ENCODE measurements at regions not wholly inside any gene's neighbourhood (a gene's known extent, or its start where the extent isn't known, plus 50 kb on each side); places are given as distances from the start of the nearest gene placed in this dataset.

DNA sequence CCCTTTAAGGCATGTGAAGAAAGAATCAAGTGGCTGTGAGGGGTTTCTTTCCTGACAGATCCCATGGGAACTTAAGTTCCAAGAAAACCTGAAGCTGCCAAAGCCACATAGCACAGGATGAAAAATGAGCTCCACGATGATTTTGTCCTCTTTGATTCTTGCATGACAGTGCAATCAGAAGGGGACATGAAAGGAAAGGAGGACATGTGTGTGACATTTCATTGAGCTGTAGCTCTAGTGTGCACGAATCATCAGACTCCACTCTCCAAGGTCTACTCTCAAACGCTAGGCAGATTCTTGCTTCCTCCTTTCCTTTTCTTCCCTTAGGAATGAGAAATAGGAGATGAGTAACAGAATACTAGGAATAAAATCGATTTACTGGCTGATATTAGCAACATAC lies 142.0 kb downstream of the ZNF608 start:
- no peak for TF ChIP-seq CTCF (IDR thresholded peaks at IDR 0.05; ENCODE audit: control insufficient read depth, insufficient read depth, low read depth, low read length, missing control alignments)
- H3K4me3 ChIP-seq (ENCODE audit: control insufficient read depth, low read depth, low read length): no peak overlapping the region
- DNase-seq (ENCODE audit: low read depth): no peak

GRCh38 chr5:124602925-124603650 lies 143.4 kb downstream of the ZNF608 start:
- no peak for DNase-seq (ENCODE audit: low read depth)
- H3K4me3 ChIP-seq (ENCODE audit: control insufficient read depth, low read depth, low read length): no peak overlapping the region
- TF ChIP-seq CTCF (IDR thresholded peaks at IDR 0.05; ENCODE audit: control insufficient read depth, insufficient read depth, low read depth, low read length, missing control alignments): no peak

DNA sequence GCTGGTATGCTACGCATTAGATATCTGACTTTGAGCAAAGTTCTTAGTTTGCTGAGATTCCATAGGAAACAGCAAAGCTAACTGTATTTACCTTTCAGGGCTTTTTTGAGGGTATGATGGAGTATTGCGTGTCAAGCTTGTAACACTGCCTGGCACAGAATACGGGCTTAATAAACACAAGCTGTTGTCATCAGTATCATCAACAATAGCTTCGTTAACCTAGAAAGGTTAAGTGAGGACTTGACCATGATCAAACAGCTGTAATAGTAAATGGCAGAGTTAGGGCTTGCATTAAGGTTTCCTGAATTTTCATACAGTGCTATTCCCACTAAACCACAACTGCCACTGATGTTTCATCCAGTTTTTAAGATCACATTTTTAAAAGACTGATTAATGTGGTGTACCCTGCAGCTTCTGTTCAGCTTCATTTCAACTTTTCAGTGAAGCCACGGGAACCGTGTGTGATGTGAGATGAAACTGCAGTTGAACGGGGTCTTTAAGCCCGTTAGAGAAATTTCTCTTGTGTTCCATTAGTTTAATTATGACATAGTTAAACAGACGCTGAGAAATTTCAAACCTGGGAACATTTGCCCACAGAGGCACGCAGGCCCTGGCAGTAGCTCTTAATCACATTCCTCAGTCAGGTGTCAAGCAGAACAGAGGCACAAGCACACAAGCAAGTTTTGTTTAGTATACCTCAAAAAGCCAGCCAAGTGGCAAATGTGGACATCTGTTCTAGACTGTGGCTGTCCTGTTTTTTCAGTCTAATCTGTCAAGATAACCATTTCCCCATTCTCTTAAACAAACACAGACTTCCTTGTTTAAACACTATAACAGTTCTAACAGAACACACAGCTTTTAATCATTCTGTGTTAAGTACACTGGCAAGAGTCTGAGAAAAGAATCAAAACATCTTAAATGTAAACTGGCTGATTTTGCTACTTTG lies 147.1 kb downstream of the ZNF608 start:
- TF ChIP-seq CTCF (IDR thresholded peaks at IDR 0.05; ENCODE audit: control insufficient read depth, insufficient read depth, low read depth, low read length, missing control alignments): no peak
- no peak overlapping the region for H3K4me3 ChIP-seq (ENCODE audit: control insufficient read depth, low read depth, low read length)
- no peak for DNase-seq (ENCODE audit: low read depth)

DNA sequence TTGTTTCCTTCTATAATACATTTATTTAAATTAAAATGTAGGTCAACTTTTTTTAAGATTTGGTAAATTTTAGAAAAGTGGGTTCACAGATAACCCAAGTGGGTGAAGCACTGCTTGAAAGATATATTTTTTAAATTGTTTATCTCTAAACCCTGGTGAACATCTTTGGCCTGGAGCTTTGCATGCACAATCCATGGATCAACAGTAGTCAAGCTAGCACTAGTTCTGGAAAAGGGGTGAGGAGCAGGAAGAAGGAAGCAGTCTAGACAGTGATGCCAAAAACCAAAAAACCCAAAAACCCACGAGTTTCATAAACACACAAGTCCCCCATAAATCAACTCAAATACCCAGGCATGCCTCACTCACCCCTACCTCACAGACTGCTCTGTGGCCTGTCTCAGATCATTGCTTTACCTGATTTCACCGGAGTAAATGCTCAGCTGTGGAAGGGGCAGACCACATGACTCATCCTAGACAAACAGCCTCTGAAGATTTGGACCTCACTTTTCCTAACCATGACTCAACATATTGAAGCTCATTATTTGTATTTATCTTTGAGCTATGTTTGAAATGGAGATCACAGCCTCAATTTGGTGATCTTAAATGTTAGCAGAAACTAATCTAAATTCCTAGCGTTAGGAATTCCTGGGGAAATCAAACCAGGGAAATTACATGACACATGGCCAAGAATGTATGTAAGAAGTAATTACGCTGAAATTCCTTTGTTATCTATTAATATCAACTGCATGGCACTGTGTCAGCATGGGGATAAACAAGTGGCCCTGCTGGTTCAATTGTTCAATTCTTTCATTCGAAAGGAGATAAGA lies 149.6 kb downstream of the ZNF608 start:
- DNase-seq (ENCODE audit: low read depth): peak; percentile 31
- H3K4me3 ChIP-seq (ENCODE audit: control insufficient read depth, low read depth, low read length): no peak overlapping the region
- TF ChIP-seq CTCF (IDR thresholded peaks at IDR 0.05; ENCODE audit: control insufficient read depth, insufficient read depth, low read depth, low read length, missing control alignments): no peak

DNA sequence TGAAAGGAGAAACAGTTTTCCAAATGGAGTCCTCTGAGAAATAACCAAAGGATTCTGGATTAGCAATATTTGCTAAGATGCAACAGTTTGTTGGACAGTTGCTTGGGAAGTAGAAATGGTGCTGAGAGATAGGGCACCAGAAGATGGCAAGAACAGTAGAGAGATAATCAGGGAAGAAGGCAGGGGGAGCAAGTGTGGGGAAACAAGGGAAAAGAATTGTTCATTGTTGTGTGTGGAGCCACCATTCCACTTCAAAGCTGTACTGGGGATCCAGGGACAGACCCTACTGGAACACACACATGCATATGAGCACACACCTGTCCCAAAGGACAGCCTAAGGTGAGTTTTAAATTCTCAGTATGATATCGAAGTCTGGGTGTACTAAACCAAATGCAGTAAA lies 152.5 kb downstream of the ZNF608 start:
- H3K4me3 ChIP-seq (ENCODE audit: control insufficient read depth, low read depth, low read length): no peak overlapping the region
- no peak for TF ChIP-seq CTCF (IDR thresholded peaks at IDR 0.05; ENCODE audit: control insufficient read depth, insufficient read depth, low read depth, low read length, missing control alignments)
- no peak for DNase-seq (ENCODE audit: low read depth)

DNA sequence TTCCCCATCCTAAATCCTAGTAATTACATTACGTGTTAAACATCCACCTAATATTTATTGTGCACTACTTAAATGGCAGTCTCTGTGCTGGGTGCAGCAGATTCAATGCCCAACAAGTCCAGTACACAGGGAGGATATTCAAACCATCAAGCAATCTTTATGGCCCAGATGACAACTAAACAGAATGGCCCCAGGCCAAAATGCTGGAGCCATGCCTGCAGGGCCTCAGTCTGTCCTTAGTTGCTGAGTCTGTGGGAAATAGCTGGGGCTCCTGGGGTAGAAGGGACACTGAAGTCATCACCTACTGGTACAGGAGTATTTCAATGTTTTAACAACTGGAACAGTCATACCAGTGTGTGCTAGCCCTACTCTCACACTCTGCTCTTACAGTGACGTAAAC lies 153.5 kb downstream of the ZNF608 start:
- TF ChIP-seq CTCF (IDR thresholded peaks at IDR 0.05; ENCODE audit: control insufficient read depth, insufficient read depth, low read depth, low read length, missing control alignments): no peak
- no peak overlapping the region for H3K4me3 ChIP-seq (ENCODE audit: control insufficient read depth, low read depth, low read length)
- DNase-seq (ENCODE audit: low read depth): no peak
